G401 (cell line): ENCODE measurements at regions not wholly inside any gene's neighbourhood (a gene's known extent, or its start where the extent isn't known, plus 50 kb on each side); places are given as distances from the start of the nearest gene placed in this dataset.
"Not testable (repeated sequence)": the region's sequence is repeated elsewhere in the genome, so short reads cannot be mapped to it uniquely, and the experiment has no call there.

ENCODE experiments used
- DNase-seq: peaks from one replicate; pipeline ENCODE4 v3.0.0-alpha.2; 2015; ENCODE audit warnings: low spot score
- in situ Hi-C: cut with HindIII; loops from 2 replicates; pipeline ENCODE4 v1.10.0; 2016; ENCODE audit warnings: low sequenced_read_pairs, mixed read lengths

GRCh38 chr7:53350241-53350640 lies 314.8 kb downstream of the POM121L12 start:
- in situ Hi-C loops: no loop called here
- no peak for DNase-seq

DNA sequence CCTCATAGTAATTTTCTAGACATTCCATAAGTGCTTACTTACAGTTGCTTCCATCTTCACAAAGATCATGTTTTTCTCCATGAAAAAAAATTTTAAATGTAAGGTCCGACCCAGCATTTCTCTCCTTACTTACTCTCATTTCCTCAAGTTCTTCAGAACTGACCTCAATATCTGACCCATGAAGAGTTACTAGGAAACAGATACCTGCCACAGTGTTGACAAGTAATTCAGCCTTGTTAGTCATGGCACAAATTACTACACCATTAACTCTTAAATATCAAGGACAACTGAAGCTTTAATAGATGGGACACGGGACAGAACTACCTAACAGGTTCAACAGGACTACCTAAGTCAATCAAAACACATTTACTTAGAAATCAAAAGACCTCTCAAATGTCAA lies 316.2 kb downstream of the POM121L12 start:
- in situ Hi-C loops: no loop called here
- DNase-seq: no peak

GRCh38 chr7:53358269-53358668 lies 322.8 kb downstream of the POM121L12 start:
- in situ Hi-C loops: no loop called here

DNA sequence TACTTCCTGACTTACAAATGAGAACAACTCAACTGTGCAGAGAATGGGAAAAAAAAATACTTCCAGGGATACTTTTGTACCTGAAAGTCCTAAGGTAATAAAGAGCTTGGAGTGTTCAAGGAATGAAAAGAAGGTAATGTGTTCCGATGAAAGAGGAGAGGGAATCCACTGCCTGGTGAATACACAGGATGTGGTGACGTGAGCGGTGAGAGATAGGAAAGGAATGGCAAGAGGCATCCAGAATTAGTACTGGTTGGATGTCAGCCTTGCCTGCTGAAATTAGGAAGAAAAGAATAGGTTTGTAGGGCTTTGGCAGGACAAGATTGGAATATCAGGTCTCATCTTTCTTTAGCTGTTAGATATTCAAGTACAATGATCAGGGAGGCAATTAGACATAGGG lies 347.7 kb downstream of the POM121L12 start:
- DNase-seq: no peak
- in situ Hi-C loops: no loop called here

More at GRCh38 chr7:53358269-53358668, 322.8 kb downstream of the POM121L12 start:
- no peak for DNase-seq

- DNase-seq, in situ Hi-C loops: not testable (repeated sequence)
Observed at GRCh38 chr7:53385239-53385638, 349.8 kb downstream of the POM121L12 start.

GRCh38 chr7:53387515-53387914 lies 352.1 kb downstream of the POM121L12 start:
- in situ Hi-C loops: no loop called here
- DNase-seq: no peak

DNA sequence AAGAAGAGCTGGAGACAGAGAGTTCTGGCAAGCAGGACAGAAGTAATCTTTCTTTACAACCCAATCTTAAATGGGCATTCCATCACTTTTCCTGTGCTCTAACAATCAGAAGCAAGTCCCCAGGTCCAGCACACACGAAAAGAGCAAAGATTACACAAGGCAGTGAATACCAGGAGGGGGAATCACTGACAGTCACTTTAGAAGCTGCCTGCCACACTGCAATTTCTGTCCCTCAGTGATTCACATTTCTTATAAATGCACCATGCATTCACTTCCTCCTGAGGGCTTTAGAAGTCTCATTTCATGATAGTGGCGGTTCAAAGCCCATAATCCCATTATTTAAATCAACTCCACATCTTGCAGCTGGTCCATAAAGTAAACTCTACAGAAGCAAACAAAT lies 362.5 kb downstream of the POM121L12 start:
- in situ Hi-C loops: no loop called here
- DNase-seq: no peak

DNA sequence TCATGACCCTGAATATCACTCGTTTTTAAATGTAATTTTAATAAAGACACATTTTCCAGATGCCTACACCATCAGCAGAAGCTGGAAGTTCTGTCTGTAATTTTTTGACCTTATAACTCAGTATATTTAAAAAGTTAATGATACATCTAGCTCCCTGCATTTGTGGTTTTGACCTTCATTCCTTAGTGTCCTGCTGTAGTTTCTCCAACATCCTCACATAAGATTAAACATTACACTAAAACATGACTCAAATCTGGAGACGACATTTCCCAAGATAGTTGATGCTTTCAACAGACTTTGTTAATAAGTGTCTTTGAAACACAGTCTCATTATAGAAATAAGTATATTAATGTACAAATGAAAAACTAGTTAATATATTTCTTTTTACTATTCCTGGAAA lies 363.1 kb downstream of the POM121L12 start:
- in situ Hi-C loops: no loop called here
- no peak for DNase-seq

DNA sequence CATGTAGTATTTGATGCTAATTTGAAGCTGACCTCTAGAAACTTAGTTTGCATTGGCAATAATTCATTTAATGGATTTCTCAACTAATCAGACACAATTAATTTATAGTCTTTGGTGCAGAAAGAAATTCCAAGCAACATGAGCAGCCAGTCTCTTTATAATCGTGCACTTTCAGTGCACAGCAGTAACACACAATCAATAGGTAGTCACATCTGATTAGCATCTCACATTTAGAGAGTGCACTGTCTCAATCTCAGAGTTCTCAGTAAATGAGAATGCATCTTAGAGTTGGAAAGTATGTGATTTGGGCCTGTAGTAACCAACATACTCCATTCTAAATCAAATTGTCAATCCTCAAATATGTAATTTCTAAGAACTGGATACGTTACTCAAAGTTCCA lies 377.6 kb downstream of the POM121L12 start:
- in situ Hi-C loops: no loop called here

GRCh38 chr7:53415816-53416215 lies 380.4 kb downstream of the POM121L12 start:
- no peak for DNase-seq
- in situ Hi-C loops: no loop called here

More for the DNA sequence above, 377.6 kb downstream of the POM121L12 start:
- DNase-seq: no peak

DNA sequence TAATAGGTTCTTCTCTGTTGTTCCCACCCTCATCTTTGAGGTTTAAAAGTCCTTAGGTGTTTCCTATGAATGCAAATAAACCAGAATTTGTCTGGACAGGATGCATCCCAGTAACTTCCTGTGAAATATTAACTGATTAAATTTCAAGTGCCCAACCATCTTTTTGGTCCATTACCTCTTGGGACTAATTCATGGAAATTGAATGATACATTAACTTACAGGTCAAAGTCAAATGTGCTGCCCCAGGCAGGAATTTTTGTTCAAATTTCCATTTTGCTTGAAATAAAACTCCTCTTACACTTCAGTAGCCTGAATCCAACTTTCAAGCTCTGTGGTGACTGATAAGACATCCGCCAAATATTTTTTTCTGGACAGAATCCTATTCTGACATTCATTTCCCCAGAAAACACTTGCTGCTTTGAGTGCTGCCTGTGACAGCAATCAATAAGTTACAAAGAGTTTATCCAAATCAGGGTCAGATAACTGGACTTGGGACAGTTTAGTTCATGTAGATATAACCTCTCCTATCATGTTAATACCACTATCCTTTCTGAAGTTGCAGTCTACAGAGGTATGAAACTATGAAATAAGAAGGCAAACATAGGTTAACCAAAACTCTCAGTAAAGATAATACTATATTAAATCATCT lies 383.5 kb downstream of the POM121L12 start:
- in situ Hi-C loops: no loop called here
- DNase-seq: no peak

- in situ Hi-C loops: no loop called here
Observed at GRCh38 chr7:53420550-53420949, 385.1 kb downstream of the POM121L12 start.

DNA sequence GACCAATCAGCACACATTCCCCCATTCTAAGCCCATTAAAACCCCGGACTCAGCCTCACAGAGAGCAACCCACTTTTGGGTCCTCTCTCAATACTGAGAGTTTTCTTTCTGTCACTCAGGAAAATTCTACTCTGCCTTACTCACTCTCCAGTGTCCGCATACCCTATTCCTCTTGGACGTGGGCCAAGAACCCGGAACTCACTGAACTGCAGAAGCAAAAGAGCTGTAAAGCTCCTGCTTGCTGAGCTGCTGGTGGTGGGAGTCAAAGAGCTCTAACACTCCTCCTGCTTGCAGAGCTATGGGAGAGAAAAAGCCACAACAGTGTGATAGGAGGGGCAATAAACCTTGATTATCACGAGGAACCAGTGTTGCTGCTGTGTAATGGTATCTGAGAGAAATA lies 386.9 kb downstream of the POM121L12 start:
- in situ Hi-C loops: no loop called here
- DNase-seq: no peak

More at GRCh38 chr7:53420550-53420949, 385.1 kb downstream of the POM121L12 start:
- DNase-seq: no peak

DNA sequence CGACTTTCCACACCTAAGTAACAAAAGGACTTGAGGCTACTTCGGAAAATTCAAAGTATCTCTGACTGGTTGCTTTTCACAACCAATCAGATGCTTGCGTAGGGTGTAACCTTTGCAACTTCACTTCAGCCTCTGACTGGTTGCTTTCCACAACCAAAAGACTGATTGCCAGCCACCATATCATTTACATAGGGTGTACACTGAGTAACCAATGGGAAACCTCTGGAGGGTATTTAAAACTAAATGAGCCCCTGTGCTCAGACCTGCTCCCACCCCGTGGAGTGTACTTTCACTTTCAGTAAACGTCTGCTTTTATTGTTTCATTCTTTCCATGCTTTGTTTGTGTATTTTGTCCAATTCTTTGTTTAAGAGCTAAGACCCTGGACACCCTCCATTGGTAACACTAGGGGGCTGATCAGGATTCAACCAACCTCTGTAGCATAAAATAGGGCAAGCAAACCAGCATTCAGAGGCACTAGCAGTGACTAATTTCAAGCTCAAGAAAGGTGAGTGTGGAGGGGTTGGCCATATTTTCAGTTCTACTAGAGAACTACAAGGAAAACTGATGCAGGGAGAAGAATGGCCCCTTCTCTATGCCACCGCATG lies 390.8 kb downstream of the POM121L12 start:
- in situ Hi-C loops: no loop called here
- DNase-seq: no peak

- no peak for DNase-seq
- in situ Hi-C loops: no loop called here
Observed at GRCh38 chr7:53428045-53428444, 392.6 kb downstream of the POM121L12 start.

- in situ Hi-C loops: no loop called here
- DNase-seq: no peak
Observed at GRCh38 chr7:53431901-53432300, 396.5 kb downstream of the POM121L12 start.

GRCh38 chr7:53437336-53437735 lies 401.9 kb downstream of the POM121L12 start:
- in situ Hi-C loops: no loop called here
- no peak for DNase-seq

GRCh38 chr7:53446170-53446569 lies 410.7 kb downstream of the POM121L12 start:
- DNase-seq: no peak

GRCh38 chr7:53458636-53459035 lies 423.2 kb downstream of the POM121L12 start:
- no peak for DNase-seq
- in situ Hi-C loops: no loop called here

More at GRCh38 chr7:53446170-53446569, 410.7 kb downstream of the POM121L12 start:
- in situ Hi-C loops: no loop called here

DNA sequence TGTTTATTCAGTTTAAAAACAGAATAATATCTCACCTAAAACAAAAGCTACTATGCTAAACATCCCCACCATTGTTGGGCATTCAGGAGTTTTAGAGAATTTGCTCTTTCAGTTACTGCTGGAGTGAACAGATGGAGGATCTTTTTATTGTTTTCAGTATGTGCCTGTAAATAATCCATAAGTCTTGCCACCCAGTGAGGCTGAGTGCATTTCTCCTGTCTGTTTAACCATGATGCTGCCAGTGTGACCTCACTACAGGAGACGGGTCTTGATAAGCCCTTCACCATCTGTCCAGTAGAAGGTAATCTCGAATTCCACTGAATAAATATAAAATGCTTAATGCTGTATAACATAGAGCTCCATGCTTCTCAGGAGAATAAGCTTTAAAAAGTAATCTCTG lies 430.9 kb downstream of the POM121L12 start:
- in situ Hi-C loops: no loop called here
- peak; percentile 66 for DNase-seq
